Stimulated activated CD8-positive, alpha-beta memory T cell treated with anti-CD3 and anti-CD28 coated beads, Interleukin-15, amount 100 ng/mL, for 48 hours (primary cell): ENCODE measurements at regions not wholly inside any gene's neighbourhood (a gene's known extent, or its start where the extent isn't known, plus 50 kb on each side); places are given as distances from the start of the nearest gene placed in this dataset.
A peak's percentile ranks its signal among the peaks of the same experiment; 100 is the strongest.

ENCODE experiments used
- DNase-seq, 2 donors: peaks; one replicate each; pipeline ENCODE4 v3.0.0-alpha.2; 2020; ENCODE audit warnings: low read depth in 2 of 2

GRCh38 chr5:117519957-117520500, 945.4 kb upstream of the SEMA6A start:
- no peak for DNase-seq

- no peak for DNase-seq
Observed at GRCh38 chr5:117504305-117504704, 929.7 kb upstream of the SEMA6A start.

GRCh38 chr5:117497601-117498000, 923.0 kb upstream of the SEMA6A start:
- DNase-seq, result no peak

- no peak for DNase-seq
Observed at GRCh38 chr5:117496801-117497200, 922.2 kb upstream of the SEMA6A start.

DNA sequence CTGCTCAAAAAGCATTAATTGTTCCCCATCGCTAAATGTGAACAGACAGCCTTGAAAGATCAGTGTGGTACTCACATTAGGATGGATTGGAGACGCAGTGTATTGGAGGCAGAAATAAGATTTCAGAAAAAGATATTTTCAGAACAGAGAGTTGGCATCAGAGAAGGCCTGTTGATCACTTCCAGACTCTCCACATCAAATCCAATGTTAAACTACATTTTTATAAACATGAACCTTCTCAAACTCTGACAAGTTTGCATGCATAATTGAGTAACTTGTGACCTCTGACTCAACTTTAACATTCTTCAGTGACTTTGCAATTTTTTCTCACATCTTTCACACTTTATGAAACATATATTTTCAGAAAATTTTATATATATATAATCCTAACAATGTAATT, 919.6 kb upstream of the SEMA6A start:
- no peak for DNase-seq

GRCh38 chr5:117488976-117489500, 914.4 kb upstream of the SEMA6A start:
- DNase-seq, result no peak

DNA sequence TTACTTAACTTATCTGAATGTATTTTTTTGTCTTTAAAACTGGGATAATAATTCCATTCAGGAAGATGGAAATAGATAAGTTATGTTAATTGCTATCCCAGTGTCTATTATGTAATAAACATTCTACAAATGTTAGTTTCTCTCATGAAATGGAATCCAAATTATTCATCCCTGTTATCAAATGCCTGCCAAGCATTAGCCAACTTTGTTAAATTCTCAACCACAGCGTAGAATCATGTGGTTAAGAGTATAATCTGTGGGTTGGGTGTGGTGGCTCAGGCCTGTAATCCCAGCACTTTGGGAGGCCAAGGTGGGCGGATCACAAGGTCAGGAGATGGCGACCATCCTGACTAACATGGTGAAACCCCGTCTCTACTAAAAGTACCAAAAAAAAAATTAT, 912.9 kb upstream of the SEMA6A start:
- no peak for DNase-seq

GRCh38 chr5:117486879-117487391, 912.3 kb upstream of the SEMA6A start:
- DNase-seq, result no peak

GRCh38 chr5:117486261-117486660, 911.6 kb upstream of the SEMA6A start:
- DNase-seq, result no peak

GRCh38 chr5:117475919-117476318, 901.3 kb upstream of the SEMA6A start:
- no peak for DNase-seq

GRCh38 chr5:117473165-117473564, 898.5 kb upstream of the SEMA6A start:
- DNase-seq, result no peak

- DNase-seq, result no peak
Observed at GRCh38 chr5:117463881-117464570, 889.4 kb upstream of the SEMA6A start.

GRCh38 chr5:117461966-117462365, 887.3 kb upstream of the SEMA6A start:
- no peak for DNase-seq

DNA sequence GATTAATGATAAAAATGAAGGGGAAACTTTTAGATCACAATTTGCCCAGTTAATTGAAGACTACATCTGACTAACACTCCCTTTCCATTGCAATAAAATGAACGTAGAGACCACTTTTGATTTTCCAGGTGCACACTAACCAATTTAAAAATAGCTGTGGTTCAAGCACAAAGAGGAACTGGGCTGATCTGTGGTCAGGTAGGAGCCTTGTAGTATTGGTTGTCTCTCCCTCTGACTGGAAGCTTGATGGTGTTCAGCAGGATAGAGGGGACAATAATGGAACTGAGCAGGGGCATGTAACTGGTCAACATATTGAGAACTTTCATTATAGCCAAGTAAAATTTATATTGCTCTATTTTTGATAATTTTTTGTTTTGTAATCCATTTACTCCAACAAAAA, 886.8 kb upstream of the SEMA6A start:
- no peak for DNase-seq

- no peak for DNase-seq
Observed at GRCh38 chr5:117457656-117458055, 883.0 kb upstream of the SEMA6A start.

- DNase-seq, result no peak
Observed at GRCh38 chr5:117456866-117457470, 882.3 kb upstream of the SEMA6A start.

DNA sequence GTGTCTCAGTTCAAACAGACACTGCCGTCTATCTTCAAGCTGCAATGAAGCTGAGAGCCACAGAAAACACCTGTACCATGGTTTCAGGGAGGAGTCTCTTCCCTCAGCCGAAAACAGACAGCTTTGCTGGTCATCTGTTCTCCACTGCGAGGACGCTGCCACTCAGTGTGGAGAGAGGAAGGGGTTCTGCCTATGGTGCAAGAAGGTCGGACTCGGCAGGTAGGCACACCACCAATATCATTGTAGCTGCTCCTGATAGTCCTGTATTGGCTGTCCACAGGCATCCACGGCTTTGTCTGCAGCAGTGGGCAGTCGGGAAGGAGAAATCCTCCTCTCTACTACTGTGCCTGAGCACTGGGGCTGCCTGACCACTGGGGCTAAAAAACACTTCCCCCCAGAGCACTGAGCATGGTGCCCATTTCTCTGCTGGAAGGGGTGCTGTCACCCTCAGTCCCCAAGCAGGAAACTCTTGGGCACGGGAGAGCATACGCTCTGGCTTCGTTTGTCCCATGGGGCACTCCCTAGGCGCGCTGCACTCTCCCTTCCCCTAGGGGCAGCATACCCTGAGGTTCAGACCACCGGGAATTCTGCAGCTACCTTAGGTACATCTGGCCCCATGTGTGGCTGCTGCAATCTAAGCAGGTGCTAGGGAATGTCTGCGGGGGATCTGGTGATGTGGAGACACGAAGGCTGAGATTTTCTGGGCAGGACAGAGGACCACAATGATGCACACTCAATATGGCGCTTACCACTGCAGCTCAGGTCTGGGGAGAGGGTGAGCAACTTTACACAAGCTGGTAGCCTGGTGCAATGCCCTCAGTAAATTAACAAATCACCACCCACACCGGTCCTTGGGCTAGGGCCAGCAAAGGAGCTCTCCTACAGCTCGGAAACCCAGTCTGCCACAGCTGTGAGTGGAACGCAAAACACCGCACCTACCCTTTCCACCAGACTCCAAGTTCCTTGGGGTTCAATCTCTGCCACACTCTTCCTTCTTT, 880.9 kb upstream of the SEMA6A start:
- no peak for DNase-seq

DNA sequence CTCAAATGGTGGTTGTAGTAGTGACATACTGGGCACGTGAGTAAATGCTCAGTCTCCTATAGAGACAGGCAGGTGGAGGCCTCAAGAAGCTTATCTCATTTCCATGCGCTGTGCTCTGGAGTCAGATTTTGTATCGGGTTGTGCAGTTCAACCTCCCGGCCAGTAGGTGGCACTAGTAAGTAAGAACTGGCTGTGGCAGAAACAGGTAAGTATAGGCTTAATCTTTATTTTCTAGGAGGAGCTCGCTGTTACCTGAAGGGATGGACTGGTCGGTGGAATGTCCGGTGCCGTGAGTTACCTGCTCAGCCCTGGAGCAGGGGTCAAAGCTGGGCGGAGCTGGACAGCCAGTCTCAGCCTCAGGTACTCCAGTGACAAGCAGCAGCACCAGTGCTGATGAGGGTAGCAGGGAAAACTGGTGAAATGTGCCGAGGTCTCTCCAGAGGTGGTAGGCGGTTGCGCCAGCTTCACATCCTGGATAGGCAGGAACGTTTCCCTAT, 880.1 kb upstream of the SEMA6A start:
- DNase-seq, result peak in 1 of 2 donors; percentile 3

DNA sequence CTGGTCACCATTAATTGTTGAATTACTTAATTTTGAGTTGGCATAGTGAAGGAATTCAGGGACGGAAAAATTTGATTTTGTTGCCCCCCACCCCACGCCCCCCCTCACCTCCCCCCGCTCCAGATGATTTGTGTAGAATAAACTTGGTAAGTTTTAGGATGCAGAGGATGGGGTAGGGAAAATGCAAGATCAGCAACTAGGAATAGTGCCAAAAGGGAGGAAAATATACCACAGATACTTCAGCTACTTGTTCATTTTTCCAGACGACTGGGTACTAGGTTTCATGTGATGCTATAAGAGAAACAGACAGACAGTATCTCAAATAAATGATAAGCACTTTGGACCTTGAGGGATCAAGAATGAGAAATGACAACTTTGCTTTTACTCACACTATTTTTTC, 862.2 kb upstream of the SEMA6A start:
- no peak for DNase-seq

GRCh38 chr5:117435203-117435602, 860.6 kb upstream of the SEMA6A start:
- DNase-seq, result no peak

DNA sequence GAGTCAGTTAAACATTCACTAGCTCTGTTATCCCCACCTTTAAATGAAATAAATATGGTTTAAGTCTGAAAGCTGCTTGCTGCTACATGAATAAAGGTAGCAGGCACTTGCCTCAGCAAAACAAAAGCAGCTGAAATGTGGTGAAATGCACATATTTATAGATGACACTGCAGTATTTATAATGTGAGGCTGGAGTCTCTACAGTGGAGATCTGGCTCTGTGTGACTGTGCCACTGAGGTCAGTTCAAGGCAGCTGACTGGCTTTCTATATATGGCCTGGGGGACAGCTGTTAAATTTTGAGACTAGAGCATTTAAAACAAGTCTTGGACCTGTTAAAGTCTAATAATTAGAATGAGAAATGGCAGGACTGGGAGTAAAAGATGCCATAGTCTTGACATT, 859.6 kb upstream of the SEMA6A start:
- DNase-seq, result no peak

GRCh38 chr5:117433818-117434217, 859.2 kb upstream of the SEMA6A start:
- DNase-seq, result no peak
